Testis (tissue), 2 donors: ENCODE measurements at regions not wholly inside any gene's neighbourhood (a gene's known extent, or its start where the extent isn't known, plus 50 kb on each side); places are given as distances from the start of the nearest gene placed in this dataset.

ENCODE experiments used
- POLR2A ChIP-seq: fragments of 450-650 bp; IDR thresholded peaks from one replicate; pipeline ENCODE4 v1.6.1; 2017; ENCODE audit warnings: antibody characterized with exemption, mild to moderate bottlenecking, moderate library complexity
- TF ChIP-seq, protein P1 (sequence below), 3 experiments: fragments of 450-650 bp in 2 of 3; fragments of 200-600 bp in 1 of 3; sonication (generic) in 1 of 3; IDR thresholded peaks; one replicate each; pipeline ENCODE4 v1.5.1; 2016 to 2019; ENCODE audit warnings: antibody characterized with exemption in 3 of 3, mild to moderate bottlenecking in 2 of 3, moderate library complexity in 1 of 3

DNA sequence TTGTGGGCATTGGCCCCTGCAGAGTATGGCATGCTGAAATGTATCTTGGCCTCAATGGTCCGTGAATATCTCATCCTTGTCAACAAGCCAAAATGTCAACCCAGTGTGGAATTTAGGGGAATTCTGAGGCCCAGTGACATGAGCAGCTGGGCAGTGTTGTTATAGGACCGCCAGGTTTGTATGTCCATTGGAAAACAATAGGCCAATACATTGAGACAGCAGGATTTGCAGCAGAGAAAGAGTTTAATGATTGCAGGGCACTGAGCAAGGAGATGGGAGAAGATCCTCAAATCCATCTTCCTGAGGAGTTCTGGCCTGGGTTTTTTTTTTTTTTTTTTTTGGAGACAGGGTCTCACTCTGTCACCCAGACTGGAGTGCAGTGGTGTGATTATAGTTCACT lies 95.7 kb upstream of the BAIAP2L1 start:
- TF ChIP-seq, protein P1, sequence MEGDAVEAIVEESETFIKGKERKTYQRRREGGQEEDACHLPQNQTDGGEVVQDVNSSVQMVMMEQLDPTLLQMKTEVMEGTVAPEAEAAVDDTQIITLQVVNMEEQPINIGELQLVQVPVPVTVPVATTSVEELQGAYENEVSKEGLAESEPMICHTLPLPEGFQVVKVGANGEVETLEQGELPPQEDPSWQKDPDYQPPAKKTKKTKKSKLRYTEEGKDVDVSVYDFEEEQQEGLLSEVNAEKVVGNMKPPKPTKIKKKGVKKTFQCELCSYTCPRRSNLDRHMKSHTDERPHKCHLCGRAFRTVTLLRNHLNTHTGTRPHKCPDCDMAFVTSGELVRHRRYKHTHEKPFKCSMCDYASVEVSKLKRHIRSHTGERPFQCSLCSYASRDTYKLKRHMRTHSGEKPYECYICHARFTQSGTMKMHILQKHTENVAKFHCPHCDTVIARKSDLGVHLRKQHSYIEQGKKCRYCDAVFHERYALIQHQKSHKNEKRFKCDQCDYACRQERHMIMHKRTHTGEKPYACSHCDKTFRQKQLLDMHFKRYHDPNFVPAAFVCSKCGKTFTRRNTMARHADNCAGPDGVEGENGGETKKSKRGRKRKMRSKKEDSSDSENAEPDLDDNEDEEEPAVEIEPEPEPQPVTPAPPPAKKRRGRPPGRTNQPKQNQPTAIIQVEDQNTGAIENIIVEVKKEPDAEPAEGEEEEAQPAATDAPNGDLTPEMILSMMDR (IDR thresholded peaks at IDR 0.05): no peak
- no peak for TF ChIP-seq POLR2A
